Trophoblast cell (in vitro differentiated cells and primary cell): ENCODE measurements at regions not wholly inside any gene's neighbourhood (a gene's known extent, or its start where the extent isn't known, plus 50 kb on each side); places are given as distances from the start of the nearest gene placed in this dataset.
"Not testable (repeated sequence)": the region's sequence is repeated elsewhere in the genome, so short reads cannot be mapped to it uniquely, and the experiment has no call there.

ENCODE experiments used
- DNase-seq, 2 donors: peaks; one replicate each; pipeline ENCODE4 v3.0.0-alpha.2; 2016
- H2AFZ ChIP-seq: 2 replicates; pipeline ENCODE4 v1.6.1; 2013; ENCODE audit warnings: low read length, moderate library complexity, mild to moderate bottlenecking; ENCODE audit not compliant: insufficient read depth, poor library complexity
- H2AK5ac ChIP-seq: 2 replicates; pipeline ENCODE4 v1.6.1; 2013; ENCODE audit warnings: mild to moderate bottlenecking, low read length
- H2BK120ac ChIP-seq: 2 replicates; pipeline ENCODE4 v1.6.1; 2013; ENCODE audit warnings: low read length, mild to moderate bottlenecking, moderate library complexity; ENCODE audit not compliant: insufficient read depth, poor library complexity
- H2BK12ac ChIP-seq: 2 replicates; pipeline ENCODE4 v1.6.1; 2013; ENCODE audit warnings: mild to moderate bottlenecking, low read length, moderate library complexity
- H2BK5ac ChIP-seq: 2 replicates; pipeline ENCODE4 v1.6.1; 2013; ENCODE audit warnings: low read length, low read depth, moderate library complexity, mild to moderate bottlenecking; ENCODE audit not compliant: poor library complexity
- H3K14ac ChIP-seq: 2 replicates; pipeline ENCODE4 v1.6.1; 2013; ENCODE audit warnings: mild to moderate bottlenecking, low read length
- H3K18ac ChIP-seq: 2 replicates; pipeline ENCODE4 v1.6.1; 2013; ENCODE audit warnings: mild to moderate bottlenecking, low read length
- H3K23ac ChIP-seq: 2 replicates; pipeline ENCODE4 v1.6.1; 2013; ENCODE audit warnings: low read length
- H3K27ac ChIP-seq: 2 replicates; pipeline ENCODE4 v1.5.1; 2013; ENCODE audit warnings: low read depth, mild to moderate bottlenecking, inconsistent platforms, low read length, moderate library complexity
- H3K27me3 ChIP-seq: 2 replicates; pipeline ENCODE4 v1.6.1; 2013; ENCODE audit warnings: inconsistent platforms, mild to moderate bottlenecking, low read length, moderate library complexity; ENCODE audit not compliant: insufficient read depth
- H3K36me3 ChIP-seq, 2 experiments: 1 replicate in 1 of 2; 2 replicates in 1 of 2; pipeline ENCODE4 v1.6.1; 2013; ENCODE audit warnings: low read length in 2 of 2, mild to moderate bottlenecking in 2 of 2, moderate library complexity in 1 of 2; ENCODE audit not compliant: insufficient read depth in 2 of 2, control insufficient read depth in 1 of 2
- H3K4ac ChIP-seq: 2 replicates; pipeline ENCODE4 v1.6.1; 2013; ENCODE audit warnings: low read depth, mild to moderate bottlenecking, low read length, moderate library complexity
- H3K4me1 ChIP-seq, 2 experiments: 1 replicate in 1 of 2; 2 replicates in 1 of 2; pipeline ENCODE4 v1.6.1; 2013; ENCODE audit warnings: low read length in 2 of 2, mild to moderate bottlenecking in 2 of 2, moderate library complexity in 1 of 2; ENCODE audit not compliant: insufficient read depth in 2 of 2, control insufficient read depth in 1 of 2
- H3K4me2 ChIP-seq: 2 replicates; pipeline ENCODE4 v1.6.1; 2013; ENCODE audit warnings: inconsistent platforms, mild to moderate bottlenecking, low read length, moderate library complexity
- H3K4me3 ChIP-seq: 2 replicates; pipeline ENCODE4 v1.5.1; 2013; ENCODE audit warnings: mild to moderate bottlenecking, low read depth, low read length, inconsistent platforms
- H3K79me1 ChIP-seq: one replicate; pipeline ENCODE4 v1.6.1; 2013; ENCODE audit warnings: low read length
- H3K79me2 ChIP-seq: 2 replicates; pipeline ENCODE4 v1.6.1; 2013; ENCODE audit warnings: low read length, mild to moderate bottlenecking; ENCODE audit not compliant: control insufficient read depth, insufficient read depth, poor library complexity
- H3K9ac ChIP-seq: 2 replicates; pipeline ENCODE4 v1.6.1; 2013; ENCODE audit warnings: mild to moderate bottlenecking, low read length
- H3K9me3 ChIP-seq: 2 replicates; pipeline ENCODE4 v1.6.1; 2013; ENCODE audit warnings: low read depth, mild to moderate bottlenecking, control low read depth, inconsistent platforms, low read length; ENCODE audit not compliant: insufficient read depth
- H4K12ac ChIP-seq: 2 replicates; pipeline ENCODE4 v1.6.1; 2013; ENCODE audit warnings: low read depth, mild to moderate bottlenecking, low read length, moderate library complexity
- H4K8ac ChIP-seq: 2 replicates; pipeline ENCODE4 v1.6.1; 2013; ENCODE audit warnings: low read depth, mild to moderate bottlenecking, low read length, moderate library complexity
- H4K91ac ChIP-seq: one replicate; pipeline ENCODE4 v1.6.1; 2013; ENCODE audit warnings: low read depth, mild to moderate bottlenecking, low read length, moderate library complexity
- WGBS: extraction: QIAGEN DNeasy Blood & Tissue Kit; methylation state at CpG from one replicate; pipeline ENCODE4 v1.1.7; 2013; ENCODE audit warnings: missing lambda C conversion rate; ENCODE audit not compliant: insufficient read length, insufficient coverage; ENCODE audit errors: extremely low coverage; 5-methylcytosine and 5-hydroxymethylcytosine counted together

- Histone ChIP-seq H3K36me3 (no peaks in the 10 kb centered on the region), H3K4me2 (no peak overlapping the region), H4K12ac (no peak overlapping the region), H3K27ac (no peak overlapping the region), H3K23ac (no peak overlapping the region), H3K9ac (no peak overlapping the region), H3K27me3 (no peaks in the 10 kb centered on the region), H3K14ac (no peak overlapping the region), H3K9me3 (no peaks in the 10 kb centered on the region), H3K4me1 (no peaks in the 10 kb centered on the region), H3K4me3 (no peak overlapping the region), H2AFZ (no peak overlapping the region), H2AK5ac (no peak overlapping the region), H3K79me2 (no peaks in the 10 kb centered on the region), H4K8ac (no peak overlapping the region), H3K4ac (no peak overlapping the region), H3K18ac (no peak overlapping the region), H4K91ac (no peak overlapping the region), H2BK120ac (no peak overlapping the region), H2BK5ac (no peak overlapping the region), H2BK12ac (no peak overlapping the region), H3K79me1 (no peaks in the 10 kb centered on the region)
- no CpG with 5 or more reads among the region's 1 CpG for WGBS
- no peak for DNase-seq
Measured at GRCh38 chr21:23152130-23152529, 2153.9 kb downstream of the NCAM2 start.

GRCh38 chr21:23153842-23154241 is 2155.6 kb downstream of the NCAM2 start:
- H3K14ac ChIP-seq, H3K79me1 ChIP-seq, H3K27ac ChIP-seq, H3K18ac ChIP-seq, H2BK12ac ChIP-seq, H2BK5ac ChIP-seq, H3K4me1 ChIP-seq, H3K9me3 ChIP-seq, DNase-seq, H3K23ac ChIP-seq, H3K79me2 ChIP-seq, H4K12ac ChIP-seq, H3K4me3 ChIP-seq, H3K4ac ChIP-seq, H4K91ac ChIP-seq, H4K8ac ChIP-seq, H2BK120ac ChIP-seq, H3K36me3 ChIP-seq, H2AFZ ChIP-seq, H3K9ac ChIP-seq, H2AK5ac ChIP-seq, H3K4me2 ChIP-seq, H3K27me3 ChIP-seq: not testable (repeated sequence)
- no CpG with 5 or more reads among the region's 3 CpGs for WGBS

GRCh38 chr21:23155281-23155680 is 2157.1 kb downstream of the NCAM2 start:
- no peaks in the 10 kb centered on the region for H3K79me2 ChIP-seq
- WGBS: no CpG with 5 or more reads among the region's 2 CpGs
- no peaks in the 10 kb centered on the region for H3K36me3 ChIP-seq
- no peak overlapping the region for H4K8ac ChIP-seq
- H3K79me1 ChIP-seq: no peaks in the 10 kb centered on the region
- H3K9me3 ChIP-seq: no peaks in the 10 kb centered on the region
- no peak overlapping the region for H2BK120ac ChIP-seq
- H2BK12ac ChIP-seq: no peak overlapping the region
- H2AK5ac ChIP-seq: no peak overlapping the region
- DNase-seq: no peak
- H3K4me2 ChIP-seq: no peak overlapping the region
- no peak overlapping the region for H3K4ac ChIP-seq
- H3K23ac ChIP-seq: no peak overlapping the region
- H2BK5ac ChIP-seq: no peak overlapping the region
- no peak overlapping the region for H3K9ac ChIP-seq
- no peaks in the 10 kb centered on the region for H3K27me3 ChIP-seq
- no peaks in the 10 kb centered on the region for H3K4me1 ChIP-seq
- no peak overlapping the region for H2AFZ ChIP-seq
- no peak overlapping the region for H3K27ac ChIP-seq
- H3K14ac ChIP-seq: no peak overlapping the region
- H3K18ac ChIP-seq: no peak overlapping the region
- no peak overlapping the region for H4K12ac ChIP-seq
- no peak overlapping the region for H4K91ac ChIP-seq
- no peak overlapping the region for H3K4me3 ChIP-seq

GRCh38 chr21:23160914-23161313 is 2162.7 kb downstream of the NCAM2 start:
- Histone ChIP-seq H3K27me3 (no peaks in the 10 kb centered on the region), H4K91ac (no peak overlapping the region), H3K36me3 (no peaks in the 10 kb centered on the region), H4K8ac (no peak overlapping the region), H3K23ac (no peak overlapping the region), H3K79me1 (no peaks in the 10 kb centered on the region), H2BK5ac (no peak overlapping the region), H3K79me2 (no peaks in the 10 kb centered on the region), H2BK12ac (no peak overlapping the region), H3K4ac (no peak overlapping the region), H3K14ac (no peak overlapping the region), H3K18ac (no peak overlapping the region), H3K4me3 (no peak overlapping the region), H3K9ac (no peak overlapping the region), H3K4me1 (no peaks in the 10 kb centered on the region), H2AK5ac (no peak overlapping the region), H2BK120ac (no peak overlapping the region), H4K12ac (no peak overlapping the region), H3K27ac (no peak overlapping the region), H3K9me3 (no peaks in the 10 kb centered on the region), H3K4me2 (no peak overlapping the region), H2AFZ (no peak overlapping the region)
- no CpG with 5 or more reads among the region's 1 CpG for WGBS
- no peak for DNase-seq
